HEK293T (cell line): ENCODE measurements at regions not wholly inside any gene's neighbourhood (a gene's known extent, or its start where the extent isn't known, plus 50 kb on each side); places are given as distances from the start of the nearest gene placed in this dataset.

Experiments used
- CTCF ChIA-PET: fragments of 350-600 bp; formaldehyde crosslinking; extraction: SDS; loops from one replicate; lab custom pipeline; 2021; ENCODE audit warnings: antibody characterized with exemption, inconsistent platforms; lab: Yijun Ruan, JAX
- POLR2A ChIA-PET: fragments of 350-600 bp; formaldehyde crosslinking; extraction: SDS; loops from one replicate; lab custom pipeline; 2020; ENCODE audit warnings: antibody characterized with exemption, inconsistent platforms; lab: Yijun Ruan, JAX
- DNase-seq: peaks from one replicate; pipeline ENCODE4 v3.0.0; 2012; ENCODE audit warnings: mixed read lengths; ENCODE audit errors: extremely low spot score
- ARNT ChIP-seq: fragments of 450-650 bp; IDR thresholded peaks from 2 replicates; pipeline ENCODE4 v1.6.1; 2017; ENCODE audit warnings: mild to moderate bottlenecking
- BHLHE40 ChIP-seq: fragments of 450-650 bp; IDR thresholded peaks from 2 replicates; pipeline ENCODE4 v1.6.1; 2016; ENCODE audit warnings: mild to moderate bottlenecking, moderate library complexity, borderline replicate concordance
- CTBP1 ChIP-seq: fragments of 450-650 bp; IDR thresholded peaks from 2 replicates; pipeline ENCODE4 v1.6.1; 2016; ENCODE audit warnings: borderline replicate concordance
- ELF4 ChIP-seq: fragments of 450-650 bp; IDR thresholded peaks from 2 replicates; pipeline ENCODE4 v1.6.1; 2017; ENCODE audit warnings: antibody characterized with exemption
- FOXA1 ChIP-seq: fragments of 450-650 bp; IDR thresholded peaks from 2 replicates; pipeline ENCODE4 v1.6.1; 2016; ENCODE audit warnings: mild to moderate bottlenecking
- FOXK2 ChIP-seq: fragments of 450-650 bp; IDR thresholded peaks from 2 replicates; pipeline ENCODE4 v1.6.1; 2016; ENCODE audit warnings: mild to moderate bottlenecking
- FOXM1 ChIP-seq: fragments of 450-650 bp; IDR thresholded peaks from 2 replicates; pipeline ENCODE4 v1.6.1; 2017; ENCODE audit warnings: mild to moderate bottlenecking, borderline replicate concordance
- HDGF ChIP-seq: fragments of 450-650 bp; IDR thresholded peaks from 2 replicates; pipeline ENCODE4 v1.6.1; 2017; ENCODE audit warnings: antibody characterized with exemption, borderline replicate concordance
- L3MBTL2 ChIP-seq: fragments of 450-650 bp; conservative IDR thresholded peaks from 2 replicates; pipeline ENCODE4 v1.6.1; 2016; ENCODE audit warnings: mild to moderate bottlenecking
- LEF1 ChIP-seq: fragments of 450-650 bp; IDR thresholded peaks from 2 replicates; pipeline ENCODE4 v1.6.1; 2017; ENCODE audit warnings: mild to moderate bottlenecking, borderline replicate concordance
- NFRKB ChIP-seq: fragments of 450-650 bp; IDR thresholded peaks from 2 replicates; pipeline ENCODE4 v1.6.1; 2016; ENCODE audit warnings: mild to moderate bottlenecking, moderate library complexity
- SP1 ChIP-seq: fragments of 450-650 bp; IDR thresholded peaks from 2 replicates; pipeline ENCODE4 v1.6.1; 2017
- SUZ12 ChIP-seq: fragments of 450-650 bp; IDR thresholded peaks from 2 replicates; pipeline ENCODE4 v1.6.1; 2016; ENCODE audit warnings: mild to moderate bottlenecking
- TARDBP ChIP-seq: fragments of 450-650 bp; IDR thresholded peaks from 2 replicates; pipeline ENCODE4 v1.6.1; 2016
- ZNF384 ChIP-seq: fragments of 450-650 bp; IDR thresholded peaks from 2 replicates; pipeline ENCODE4 v1.6.1; 2016
- TF ChIP-seq, protein P1 (sequence below): fragments of 450-650 bp; IDR thresholded peaks from 2 replicates; pipeline ENCODE4 v1.6.1; 2016

DNA sequence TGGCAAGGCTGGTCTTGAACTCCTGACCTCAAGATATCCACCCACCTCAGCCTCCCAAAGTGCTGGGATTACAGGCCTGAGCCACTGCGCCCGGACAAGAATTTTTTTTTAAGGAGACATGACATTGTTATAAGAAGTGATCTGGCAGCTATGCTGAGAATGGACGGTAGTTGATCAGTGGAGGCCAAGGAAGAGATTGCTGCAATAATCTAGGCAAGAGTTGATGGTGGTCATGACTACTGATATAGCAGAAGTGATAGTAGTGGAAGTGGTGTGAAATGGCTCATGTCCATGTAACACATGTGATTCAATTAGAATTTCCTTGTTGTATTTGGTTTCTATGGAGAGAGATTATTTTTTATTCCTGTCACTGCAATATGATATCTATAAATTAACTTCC is 125.3 kb upstream of the CCN2 start:
- no peak for DNase-seq
- TF ChIP-seq ZNF384 (no peak), LEF1 (no peak), ARNT (no peak), CTBP1 (no peak), NFRKB (no peak), SUZ12 (no peak), FOXM1 (no peak), HDGF (no peak), FOXK2 (no peak), ELF4 (no peak), L3MBTL2 (no peak), FOXA1 (no peak), TARDBP (no peak)
- TF ChIP-seq, protein P1, sequence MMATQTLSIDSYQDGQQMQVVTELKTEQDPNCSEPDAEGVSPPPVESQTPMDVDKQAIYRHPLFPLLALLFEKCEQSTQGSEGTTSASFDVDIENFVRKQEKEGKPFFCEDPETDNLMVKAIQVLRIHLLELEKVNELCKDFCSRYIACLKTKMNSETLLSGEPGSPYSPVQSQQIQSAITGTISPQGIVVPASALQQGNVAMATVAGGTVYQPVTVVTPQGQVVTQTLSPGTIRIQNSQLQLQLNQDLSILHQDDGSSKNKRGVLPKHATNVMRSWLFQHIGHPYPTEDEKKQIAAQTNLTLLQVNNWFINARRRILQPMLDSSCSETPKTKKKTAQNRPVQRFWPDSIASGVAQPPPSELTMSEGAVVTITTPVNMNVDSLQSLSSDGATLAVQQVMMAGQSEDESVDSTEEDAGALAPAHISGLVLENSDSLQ = no peak
- POLR2A ChIA-PET = no interaction called here
- CTCF ChIA-PET = no interaction called here

DNA sequence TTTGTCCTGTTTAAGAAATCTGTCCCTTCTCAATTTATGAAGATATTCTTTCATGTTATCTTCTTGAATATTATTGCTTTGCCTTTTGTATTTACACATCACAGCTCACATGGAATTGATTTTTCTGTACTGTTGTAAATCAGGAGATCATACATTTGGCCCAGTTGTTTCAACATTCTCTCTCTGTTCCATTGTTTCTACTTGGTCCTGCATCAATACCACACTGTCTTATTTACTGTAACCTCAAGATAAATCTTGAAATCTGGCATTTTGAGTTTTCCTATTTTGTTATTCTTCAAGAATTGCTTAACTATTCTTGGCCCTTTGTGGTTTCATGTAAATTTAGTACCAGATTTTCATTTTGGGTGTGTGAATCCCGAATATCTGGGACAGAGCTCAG is 121.7 kb upstream of the CCN2 start:
- DNase-seq = no peak
- no peak for TF ChIP-seq CTBP1
- TF ChIP-seq, protein P1 = no peak
- TF ChIP-seq FOXM1 = no peak
- no peak for TF ChIP-seq LEF1
- TF ChIP-seq NFRKB = no peak
- TF ChIP-seq FOXA1 = no peak
- no peak for TF ChIP-seq L3MBTL2
- TF ChIP-seq ARNT = no peak
- TF ChIP-seq FOXK2 = no peak
- no peak for TF ChIP-seq ZNF384
- no peak for TF ChIP-seq SP1
- TF ChIP-seq BHLHE40 = no peak
- no peak for TF ChIP-seq ELF4
- TF ChIP-seq TARDBP = no peak
- ChIA-PET POLR2A (no interaction called here), CTCF (no interaction called here)

DNA sequence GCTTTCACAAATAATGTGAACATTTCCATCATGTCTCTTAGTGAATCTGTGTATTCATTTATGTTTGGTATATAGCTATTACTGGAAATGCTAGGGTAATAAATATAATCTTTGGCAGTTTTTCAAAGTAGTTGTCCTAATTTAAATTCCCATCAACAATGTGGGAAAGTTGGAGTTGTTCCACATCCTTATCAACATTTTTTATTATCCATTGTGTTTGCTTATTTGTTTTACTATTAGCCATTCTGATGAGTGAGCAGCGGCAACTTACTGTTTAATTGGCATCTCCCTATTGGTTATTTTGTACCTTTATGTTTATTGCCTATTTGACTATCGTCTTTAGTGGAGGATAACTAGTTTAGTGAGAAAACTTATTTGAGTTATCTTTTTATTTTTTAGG is 121.1 kb upstream of the CCN2 start:
- DNase-seq = no peak
- ChIA-PET POLR2A (no interaction called here), CTCF (no interaction called here)
- TF ChIP-seq L3MBTL2 (no peak), BHLHE40 (no peak), ARNT (no peak), ELF4 (no peak), FOXK2 (no peak), TARDBP (no peak), ZNF384 (no peak), FOXM1 (no peak), HDGF (no peak), NFRKB (no peak), SP1 (no peak), LEF1 (no peak), FOXA1 (no peak)
- TF ChIP-seq, protein P1 = no peak

DNA sequence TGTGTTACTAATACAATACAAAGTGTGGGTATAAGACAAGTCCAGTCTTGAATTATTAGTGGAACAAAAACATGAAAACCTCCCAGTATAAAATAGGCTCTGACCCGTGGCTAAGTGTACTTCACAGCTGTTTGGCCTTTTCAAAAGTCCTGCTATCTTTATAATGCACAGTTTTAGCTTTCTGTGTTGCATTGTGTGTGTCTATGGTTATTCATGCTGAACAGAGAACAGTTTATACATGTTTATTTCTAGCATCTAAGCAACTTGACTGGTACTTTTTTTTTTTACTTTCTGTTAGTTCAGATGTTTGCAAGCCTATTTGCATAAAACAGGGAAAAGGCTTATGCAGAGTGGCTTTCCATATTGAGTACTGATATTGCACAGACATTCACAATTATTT is 119.2 kb upstream of the CCN2 start:
- DNase-seq = no peak
- ChIA-PET CTCF (no interaction called here), POLR2A (no interaction called here)
- TF ChIP-seq TARDBP = no peak
- TF ChIP-seq FOXK2 = no peak
- no peak for TF ChIP-seq ELF4
- TF ChIP-seq, protein P1 = no peak
- no peak for TF ChIP-seq CTBP1
- TF ChIP-seq ARNT = no peak
- TF ChIP-seq SP1 = no peak
- no peak for TF ChIP-seq NFRKB
- TF ChIP-seq LEF1 = no peak
- TF ChIP-seq HDGF = no peak
- no peak for TF ChIP-seq FOXM1
- TF ChIP-seq BHLHE40 = no peak
- no peak for TF ChIP-seq L3MBTL2
- TF ChIP-seq ZNF384 = no peak
- TF ChIP-seq FOXA1 = no peak

DNA sequence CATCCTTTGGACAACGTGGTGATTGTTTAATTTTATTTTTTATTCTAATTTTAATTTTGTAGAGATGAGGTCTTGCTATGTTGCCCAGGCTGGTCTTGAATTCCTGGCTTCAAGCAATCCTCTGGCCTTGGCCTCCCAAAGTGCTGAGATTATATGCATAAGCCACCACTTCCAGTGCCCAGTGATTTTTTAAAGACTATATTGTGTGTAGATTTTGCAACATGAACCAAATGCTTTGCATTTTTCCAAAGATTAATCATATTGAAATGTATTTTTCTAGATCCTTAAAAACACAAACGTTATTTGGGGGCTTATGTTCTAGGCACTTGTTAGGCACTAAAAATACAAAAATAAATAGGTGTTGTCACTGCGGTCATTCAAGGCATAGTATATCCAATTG is 117.6 kb upstream of the CCN2 start:
- CTCF ChIA-PET = no interaction called here
- no peak for DNase-seq
- no peak for TF ChIP-seq ZNF384
- no peak for TF ChIP-seq HDGF
- TF ChIP-seq, protein P1 = no peak
- POLR2A ChIA-PET = no interaction called here

DNA sequence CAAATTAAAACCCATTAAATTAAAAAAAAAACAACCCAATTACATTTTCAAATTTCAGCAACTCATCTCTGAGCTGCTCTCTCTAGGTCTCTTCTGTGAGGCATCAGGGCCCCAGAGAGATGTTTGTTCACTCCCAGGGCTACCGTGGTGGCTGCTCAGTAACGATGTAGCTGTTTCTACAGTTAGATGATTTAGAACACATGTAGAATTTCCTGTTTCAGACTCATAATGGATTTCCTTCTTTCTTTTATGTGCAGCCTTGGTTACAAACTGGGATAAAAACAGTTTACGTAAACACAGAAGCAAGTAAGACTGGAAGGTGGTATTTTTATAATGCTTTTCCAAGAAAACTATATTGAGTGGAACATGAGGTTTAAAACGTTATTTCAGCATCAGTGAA is 116.1 kb upstream of the CCN2 start:
- no peak for DNase-seq
- CTCF ChIA-PET = no interaction called here
- POLR2A ChIA-PET = no interaction called here
- TF ChIP-seq FOXA1 = no peak
- no peak for TF ChIP-seq L3MBTL2
- TF ChIP-seq CTBP1 = no peak
- no peak for TF ChIP-seq FOXM1
